ENCODE measurements at regions not wholly inside any gene's neighbourhood (a gene's known extent, or its start where the extent isn't known, plus 50 kb on each side); places are given as distances from the start of the nearest gene placed in this dataset.

DNA sequence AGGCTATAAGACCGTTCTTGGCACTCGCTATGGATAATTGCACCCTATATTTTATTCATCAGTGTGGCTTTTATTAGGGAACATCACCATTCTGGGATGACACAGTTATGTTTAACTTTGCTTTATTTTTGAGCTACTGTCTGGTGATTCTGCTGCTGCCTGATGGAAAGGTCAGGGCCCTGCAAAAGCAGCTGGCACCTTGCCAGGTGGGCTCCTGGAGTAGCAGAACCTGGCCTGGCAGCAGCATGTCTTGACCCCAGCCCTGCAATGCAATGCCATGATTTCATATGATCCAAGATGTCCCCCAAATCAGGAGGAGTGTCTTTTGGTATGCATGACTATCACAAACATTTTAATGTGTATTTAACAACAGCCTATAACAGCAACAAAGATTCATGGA lies 228.4 kb upstream of the RSPO3 start:
- TF ChIP-seq, protein P1, sequence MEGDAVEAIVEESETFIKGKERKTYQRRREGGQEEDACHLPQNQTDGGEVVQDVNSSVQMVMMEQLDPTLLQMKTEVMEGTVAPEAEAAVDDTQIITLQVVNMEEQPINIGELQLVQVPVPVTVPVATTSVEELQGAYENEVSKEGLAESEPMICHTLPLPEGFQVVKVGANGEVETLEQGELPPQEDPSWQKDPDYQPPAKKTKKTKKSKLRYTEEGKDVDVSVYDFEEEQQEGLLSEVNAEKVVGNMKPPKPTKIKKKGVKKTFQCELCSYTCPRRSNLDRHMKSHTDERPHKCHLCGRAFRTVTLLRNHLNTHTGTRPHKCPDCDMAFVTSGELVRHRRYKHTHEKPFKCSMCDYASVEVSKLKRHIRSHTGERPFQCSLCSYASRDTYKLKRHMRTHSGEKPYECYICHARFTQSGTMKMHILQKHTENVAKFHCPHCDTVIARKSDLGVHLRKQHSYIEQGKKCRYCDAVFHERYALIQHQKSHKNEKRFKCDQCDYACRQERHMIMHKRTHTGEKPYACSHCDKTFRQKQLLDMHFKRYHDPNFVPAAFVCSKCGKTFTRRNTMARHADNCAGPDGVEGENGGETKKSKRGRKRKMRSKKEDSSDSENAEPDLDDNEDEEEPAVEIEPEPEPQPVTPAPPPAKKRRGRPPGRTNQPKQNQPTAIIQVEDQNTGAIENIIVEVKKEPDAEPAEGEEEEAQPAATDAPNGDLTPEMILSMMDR (conservative IDR thresholded peaks at IDR 0.05), result no peak
- H2BK20ac ChIP-seq (ENCODE audit: low read depth, low read length, poor library complexity, severe bottlenecking), result no peak overlapping the region
- no peak overlapping the region for H3K14ac ChIP-seq (ENCODE audit: insufficient read depth, low read length)
- no peaks in the 10 kb centered on the region for H3K27me3 Mint-ChIP-seq (ENCODE audit: low read depth)
- H3K18ac ChIP-seq (ENCODE audit: insufficient read length, low read depth, low read length), result no peak overlapping the region
- no peak overlapping the region for H2BK15ac ChIP-seq (ENCODE audit: low read depth, low read length)
- H3K23ac ChIP-seq (ENCODE audit: insufficient read length, low read depth, low read length), result no peak overlapping the region
- no peak overlapping the region for H2AFZ ChIP-seq (ENCODE audit: low read length)
- H3K56ac ChIP-seq (ENCODE audit: insufficient read length, low read depth, low read length), result no peak overlapping the region
- H3K27me3 ChIP-seq (ENCODE audit: insufficient read depth, low read length), result no peaks in the 10 kb centered on the region
- no peaks in the 10 kb centered on the region for H4K20me1 ChIP-seq (ENCODE audit: control insufficient read depth, insufficient read depth, insufficient read length)
- no peaks in the 10 kb centered on the region; a peak in 1 of 7 replicates for H3K36me3 Mint-ChIP-seq (ENCODE audit: insufficient read depth in 1 of 3, low read depth in 3 of 3)
- H2BK12ac ChIP-seq (ENCODE audit: insufficient read length, low read depth, low read length), result no peak overlapping the region
- no peak for DNase-seq
- H3K27ac Mint-ChIP-seq, result no peak overlapping the region
- no CpG with 5 or more reads among the region's 2 CpGs for WGBS (ENCODE audit: extremely low coverage, insufficient read length, low lambda C conversion rate)
- H4K8ac ChIP-seq (replicated peaks; ENCODE audit: insufficient read length, low read depth, low read length), result no peak overlapping the region
- no peaks in the 10 kb centered on the region for H3K23me2 ChIP-seq (ENCODE audit: insufficient read length, low read depth, low read length, poor library complexity, severe bottlenecking)
- H4K5ac ChIP-seq (ENCODE audit: insufficient read length, low read depth, low read length), result no peak overlapping the region
- no peaks in the 10 kb centered on the region for H3K4me1 Mint-ChIP-seq
- no peaks in the 10 kb centered on the region for H3K4me1 ChIP-seq (ENCODE audit: insufficient read depth, low read length)
- H3K9me3 ChIP-seq (ENCODE audit: control insufficient read depth, low read depth, low read length), result no peaks in the 10 kb centered on the region
- no peaks in the 10 kb centered on the region for H3K79me1 ChIP-seq (ENCODE audit: insufficient read depth, low read depth, low read length, poor library complexity, severe bottlenecking)
- no peak overlapping the region for H3K27ac ChIP-seq (ENCODE audit: insufficient read length, low read depth, low read length)
- no peak overlapping the region for H3K4me3 Mint-ChIP-seq
- no peak overlapping the region for H3K9ac ChIP-seq (ENCODE audit: extremely low read depth, insufficient read length, low read length)
- peaks cover 0 to 4% of the 10 kb centered on the region in 2 experiments; a peak in 1 of 5 replicates for H3K9me3 Mint-ChIP-seq
- H4K91ac ChIP-seq (ENCODE audit: insufficient read length, low read depth, low read length), result no peak overlapping the region
- H3K4ac ChIP-seq (ENCODE audit: low read depth, low read length), result no peak overlapping the region
- H2AK5ac ChIP-seq (ENCODE audit: insufficient read length, low read length), result no peak overlapping the region
- no peak overlapping the region for H3K4me2 ChIP-seq (ENCODE audit: insufficient read depth, insufficient read length, low read length)
- no peak overlapping the region for H2BK5ac ChIP-seq (ENCODE audit: insufficient read length, low read length)
- no peak overlapping the region for H3T11ph ChIP-seq (ENCODE audit: low read length)
- H3K79me2 ChIP-seq (ENCODE audit: insufficient read depth, low read length), result no peaks in the 10 kb centered on the region
- no peak overlapping the region for H2BK120ac ChIP-seq (ENCODE audit: low read depth, low read length, poor library complexity, severe bottlenecking)

All from H9 (cell line).